ENCODE measurements at regions not wholly inside any gene's neighbourhood (a gene's known extent, or its start where the extent isn't known, plus 50 kb on each side); places are given as distances from the start of the nearest gene placed in this dataset.

- no peak for DNase-seq (ENCODE audit: low spot score in 2 of 2)
- ATAC-seq, result no peak
- H3K36me3 Mint-ChIP-seq, result no peaks in the 10 kb centered on the region
- no peak overlapping the region for H3K27ac Mint-ChIP-seq
- H3K9me3 Mint-ChIP-seq, result peaks cover 36% of the 10 kb centered on the region
- H3K4me1 Mint-ChIP-seq, result no peaks in the 10 kb centered on the region
- no peak overlapping the region for H3K4me3 Mint-ChIP-seq
Observed at GRCh38 chr2:80711915-80712314, 407.4 kb upstream of the LRRTM1 start.

GRCh38 chr2:80706951-80707350, 402.4 kb upstream of the LRRTM1 start:
- Mint-ChIP-seq H3K27ac (no peak overlapping the region), H3K36me3 (no peaks in the 10 kb centered on the region), H3K4me3 (no peak overlapping the region), H3K9me3 (peaks cover 34% of the 10 kb centered on the region), H3K4me1 (no peaks in the 10 kb centered on the region)
- DNase-seq (ENCODE audit: low spot score in 2 of 2), result no peak
- ATAC-seq, result no peak

- Mint-ChIP-seq H3K36me3 (no peaks in the 10 kb centered on the region), H3K4me1 (no peaks in the 10 kb centered on the region), H3K27ac (no peak overlapping the region), H3K9me3 (peaks cover 37% of the 10 kb centered on the region), H3K4me3 (no peak overlapping the region)
- ATAC-seq (no peak), DNase-seq (ENCODE audit: low spot score in 2 of 2) (no peak)
Observed at GRCh38 chr2:80706541-80706940, 402.0 kb upstream of the LRRTM1 start.

DNA sequence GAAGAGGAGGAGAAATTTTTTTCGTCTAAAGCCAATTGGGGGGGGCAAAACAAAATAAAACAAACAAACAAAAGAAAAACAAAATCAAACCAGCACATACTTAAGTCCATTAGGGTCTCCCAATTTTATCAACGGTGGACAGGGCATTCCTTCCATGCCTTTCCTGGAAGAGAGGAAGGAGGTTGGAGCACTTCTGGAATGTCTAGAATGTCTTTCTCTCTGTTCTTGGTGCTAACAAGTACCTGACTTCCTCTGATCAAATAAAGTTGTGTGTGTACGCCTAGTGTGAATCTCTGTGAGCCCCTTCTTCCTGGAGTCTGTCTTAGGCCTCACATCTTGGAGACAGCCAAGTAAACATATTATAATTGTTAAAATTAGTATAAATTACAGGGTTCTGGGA, 399.0 kb upstream of the LRRTM1 start:
- Mint-ChIP-seq H3K36me3 (no peaks in the 10 kb centered on the region), H3K4me1 (no peaks in the 10 kb centered on the region), H3K27ac (no peak overlapping the region), H3K9me3 (peaks cover 37% of the 10 kb centered on the region), H3K4me3 (no peak overlapping the region)
- DNase-seq (ENCODE audit: low spot score in 2 of 2) (no peak), ATAC-seq (no peak)

DNA sequence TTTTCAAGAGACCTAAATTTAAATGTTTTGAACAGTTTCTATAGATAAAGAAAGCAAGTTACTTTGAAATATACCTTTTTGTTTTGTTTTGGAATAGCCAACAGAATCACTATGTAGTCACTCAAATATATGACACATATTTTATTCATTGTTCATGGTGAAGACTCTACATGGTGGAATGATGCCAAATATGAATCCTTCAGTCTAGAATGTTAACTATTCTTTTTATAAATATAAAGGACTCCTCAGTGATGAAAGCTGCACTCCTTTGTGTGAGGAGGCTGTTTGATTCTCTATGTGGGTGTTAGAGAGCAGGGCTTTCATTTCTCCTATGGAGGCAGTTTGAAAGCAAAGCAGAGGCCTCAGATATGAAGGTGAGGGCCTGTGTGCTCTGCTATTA, 396.4 kb upstream of the LRRTM1 start:
- Mint-ChIP-seq H3K4me1 (no peaks in the 10 kb centered on the region), H3K27ac (no peak overlapping the region), H3K9me3 (peaks cover 34% of the 10 kb centered on the region), H3K36me3 (no peaks in the 10 kb centered on the region), H3K4me3 (no peak overlapping the region)
- ATAC-seq, result no peak
- DNase-seq (ENCODE audit: low spot score in 2 of 2), result no peak
